B cell (primary cell): ENCODE measurements at regions not wholly inside any gene's neighbourhood (a gene's known extent, or its start where the extent isn't known, plus 50 kb on each side); places are given as distances from the start of the nearest gene placed in this dataset.

Source experiments
- ATAC-seq: fragments of 200-7000 bp; cut with Tn5 transposase; one replicate; pipeline ENCODE4 v1.10.0; 2021; ENCODE audit warnings: low read depth, mild to moderate bottlenecking, moderate number of reproducible peaks, moderate library complexity
- CTCF ChIA-PET: fragments of 350-600 bp; sonication (Branson Sonifier 250); formaldehyde crosslinking; loops from one replicate; lab custom pipeline; 2021; ENCODE audit warnings: antibody characterized with exemption, inconsistent platforms; lab: Charles Lee
- POLR2A ChIA-PET: fragments of 350-600 bp; sonication (Branson Sonifier 250); formaldehyde crosslinking; loops from one replicate; lab custom pipeline; 2021; ENCODE audit warnings: antibody characterized with exemption; lab: Charles Lee
- DNase-seq: peaks from one replicate; pipeline ENCODE4 v3.0.0; 2013
- H2AFZ ChIP-seq: 2 replicates; pipeline ENCODE4 v1.6.1; 2012; ENCODE audit warnings: mild to moderate bottlenecking, low read depth, low read length; ENCODE audit not compliant: insufficient read depth, poor library complexity, severe bottlenecking
- H3K27ac ChIP-seq, 2 donors: 1 replicate in 1 of 2; 2 replicates in 1 of 2; pipeline ENCODE4 v1.5.1; 2012 to 2013; ENCODE audit warnings: low read length in 2 of 2, mild to moderate bottlenecking in 2 of 2, moderate library complexity in 1 of 2
- H3K27me3 ChIP-seq, 4 experiments: fragments of 200-600 bp in 1 of 4; sonication (generic) in 1 of 4; replicated peaks in 1 of 4; 1 replicate in 2 of 4; 2 replicates in 2 of 4; pipeline versions ENCODE4 v1.6.1 to v1.7.0; 2013 to 2016; ENCODE audit warnings: low read length in 3 of 4, mild to moderate bottlenecking in 2 of 4, mixed read lengths in 1 of 4, moderate library complexity in 1 of 4; ENCODE audit not compliant: insufficient read depth in 4 of 4, control insufficient read depth in 3 of 4; ENCODE audit errors: control extremely low read depth in 1 of 4
- H3K36me3 ChIP-seq, 2 experiments: replicated peaks in 1 of 2; 1 replicate in 1 of 2; 2 replicates in 1 of 2; pipeline versions ENCODE4 v1.6.1 to v1.7.1; 2013; ENCODE audit warnings: low read length in 1 of 2; ENCODE audit not compliant: insufficient read depth in 2 of 2, control insufficient read depth in 1 of 2; ENCODE audit errors: control extremely low read depth in 1 of 2, extremely low read depth in 1 of 2
- H3K4me1 ChIP-seq, 2 donors: fragments of 200-600 bp in 1 of 2; sonication (generic) in 1 of 2; 1 replicate in 1 of 2; 2 replicates in 1 of 2; pipeline versions ENCODE4 v1.5.1 to v1.6.1; 2013 to 2017; ENCODE audit warnings: low read length in 2 of 2; ENCODE audit not compliant: control insufficient read depth in 2 of 2, insufficient read depth in 2 of 2
- H3K4me2 ChIP-seq: replicated peaks from 2 replicates; pipeline ENCODE3; 2012; ENCODE audit warnings: mild to moderate bottlenecking, low read depth, low read length; ENCODE audit not compliant: poor library complexity, severe bottlenecking
- H3K4me3 ChIP-seq, 5 experiments: fragments of 200-600 bp in 1 of 5; sonication (generic) in 1 of 5; 1 replicate in 3 of 5; 2 replicates in 2 of 5; pipeline versions ENCODE4 v1.5.1 to v1.7.0; 2011 to 2016; ENCODE audit warnings: low read length in 4 of 5, mild to moderate bottlenecking in 4 of 5, low read depth in 2 of 5, control low read depth in 1 of 5, moderate library complexity in 1 of 5; ENCODE audit not compliant: insufficient read depth in 1 of 5; ENCODE audit errors: control extremely low read depth in 1 of 5, extremely low read depth in 1 of 5
- H3K79me2 ChIP-seq: fragments of 200-600 bp; sonication (generic); one replicate; pipeline ENCODE4 v1.6.0; 2016; ENCODE audit warnings: low read length; ENCODE audit not compliant: control insufficient read depth, insufficient read depth
- H3K9ac ChIP-seq: fragments of 200-600 bp; sonication (generic); 2 replicates; pipeline ENCODE4 v1.6.1; 2017; ENCODE audit warnings: mild to moderate bottlenecking, low read length, moderate library complexity
- H3K9me3 ChIP-seq, 3 donors: one replicate each; pipeline versions ENCODE4 v1.6.1 to v1.7.1; 2013; ENCODE audit warnings: low read length in 2 of 3; ENCODE audit not compliant: control insufficient read depth in 2 of 3, insufficient read depth in 1 of 3; ENCODE audit errors: control extremely low read depth in 1 of 3
- H4K20me1 ChIP-seq: 2 replicates; pipeline ENCODE4 v1.6.0; 2012; ENCODE audit warnings: mild to moderate bottlenecking, low read length; ENCODE audit not compliant: insufficient read depth, control insufficient read depth, poor library complexity, severe bottlenecking
- H3K27ac Mint-ChIP-seq: one replicate; pipeline ENCODE4 v1.8.0; 2021; ENCODE audit warnings: mixed read lengths
- H3K27me3 Mint-ChIP-seq: one replicate; pipeline ENCODE4 v1.8.0; 2021; ENCODE audit warnings: mixed read lengths
- H3K4me1 Mint-ChIP-seq: one replicate; pipeline ENCODE4 v1.8.0; 2021; ENCODE audit warnings: mixed read lengths
- H3K4me3 Mint-ChIP-seq: one replicate; pipeline ENCODE4 v1.8.0; 2021; ENCODE audit warnings: mixed read lengths
- H3K9me3 Mint-ChIP-seq: one replicate; pipeline ENCODE4 v1.8.0; 2022; ENCODE audit warnings: mixed read lengths; ENCODE audit not compliant: insufficient read depth
- CTCF ChIP-seq: fragments of 200-600 bp; IDR thresholded peaks from one replicate; pipeline ENCODE4 v1.8.0; 2022; ENCODE audit warnings: antibody characterized with exemption, mild to moderate bottlenecking
- EZH2 ChIP-seq: IDR thresholded peaks from 2 replicates; pipeline ENCODE4 v1.6.1; 2012; ENCODE audit warnings: borderline replicate concordance, low read depth, mild to moderate bottlenecking, moderate library complexity, low read length; ENCODE audit not compliant: insufficient read depth, poor library complexity, severe bottlenecking
- WGBS: methylation state at CpG from one replicate; pipeline ENCODE4 v1.1.5; 2013; ENCODE audit warnings: missing lambda C conversion rate; ENCODE audit not compliant: insufficient coverage; 5-methylcytosine and 5-hydroxymethylcytosine counted together
- intact Hi-C: fragments of 100-400 bp; cut with micrococcal nuclease; formaldehyde crosslinking; loops from one replicate; pipeline ENCODE4 v1.10.0; 2022

- H3K27ac Mint-ChIP-seq, result no peak overlapping the region
- ChIA-PET CTCF (interaction anchor here (1.4 kb wide), 1 partner anchor 258 kb away, joined by 3 read pairs; the partner anchor contains the start of gene SNX18), POLR2A (no interaction called here)
- no peak overlapping the region for H3K4me3 ChIP-seq
- DNase-seq (no peak), ATAC-seq (no peak)
- H3K27ac ChIP-seq, result no peak overlapping the region
- no peak overlapping the region for H3K4me2 ChIP-seq
- no peaks in the 10 kb centered on the region for H3K9me3 Mint-ChIP-seq
- TF ChIP-seq EZH2, result no peak
- TF ChIP-seq CTCF, result no peak
- intact Hi-C loops, result no loop called here
- H4K20me1 ChIP-seq, result no peaks in the 10 kb centered on the region
- peaks cover 35 to 39% of the 10 kb centered on the region in 2 donors for H3K4me1 ChIP-seq
- peaks cover 53% of the 10 kb centered on the region for H3K4me1 Mint-ChIP-seq
- no peaks in the 10 kb centered on the region for H3K36me3 ChIP-seq
- peaks cover 2% of the 10 kb centered on the region for H3K27me3 Mint-ChIP-seq
- H3K27me3 ChIP-seq, result no peaks in the 10 kb centered on the region
- no peak overlapping the region for H3K4me3 Mint-ChIP-seq
- H2AFZ ChIP-seq, result no peak overlapping the region
- H3K9ac ChIP-seq, result no peak overlapping the region
- H3K9me3 ChIP-seq, result peaks cover 0 to 3% (median 0%) of the 10 kb centered on the region in 3 donors
- no peaks in the 10 kb centered on the region for H3K79me2 ChIP-seq
Observed at GRCh38 chr5:54775645-54776044, 209.7 kb downstream of the ESM1 start.

DNA sequence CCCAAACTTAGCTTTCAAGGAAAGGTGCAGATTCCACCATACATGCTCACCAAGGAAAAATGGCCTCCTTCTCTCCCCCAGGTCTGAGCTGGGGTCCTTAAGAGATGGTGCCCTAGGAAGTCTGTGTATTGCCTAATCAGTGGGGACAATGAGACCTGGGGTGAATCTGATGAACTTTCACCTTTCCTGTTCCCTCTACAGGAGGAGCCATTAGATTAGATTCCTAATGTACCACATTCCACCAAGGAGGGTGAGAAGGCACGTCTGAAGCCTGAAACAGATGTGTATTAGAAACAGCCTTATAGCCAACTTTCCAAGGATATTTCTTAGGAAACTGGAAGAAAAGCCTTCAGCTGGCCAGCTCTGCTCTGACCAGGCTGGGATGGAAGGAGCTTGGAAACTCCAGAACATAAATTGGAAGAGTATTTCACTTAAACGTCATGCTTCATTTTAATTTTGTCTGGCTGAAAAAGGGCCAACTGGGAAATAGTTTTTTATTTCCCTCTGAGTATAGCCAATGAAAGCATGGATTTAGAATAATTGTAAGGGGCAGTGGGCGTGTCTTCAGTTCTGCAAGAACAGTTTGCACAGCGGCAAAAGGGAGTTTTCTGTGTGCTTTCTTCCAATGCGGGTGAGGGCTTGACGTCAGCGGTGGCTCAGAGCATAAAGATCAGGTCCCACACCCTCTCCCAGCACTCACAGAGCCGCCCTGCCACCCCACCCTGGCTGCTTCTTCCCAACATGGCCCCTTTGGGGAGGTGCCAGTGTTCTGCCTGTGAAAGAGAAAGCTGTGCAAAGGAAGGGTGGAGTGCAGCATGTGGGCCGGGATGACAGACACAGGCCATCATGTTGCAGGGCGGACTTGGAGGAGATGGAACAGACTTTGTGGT is 210.9 kb downstream of the ESM1 start:
- Mint-ChIP-seq H3K27ac (peak overlapping the region; percentile 51), H3K27me3 (peaks cover 2% of the 10 kb centered on the region), H3K9me3 (no peaks in the 10 kb centered on the region), H3K4me1 (peaks cover 58% of the 10 kb centered on the region), H3K4me3 (peak overlapping the region; percentile 29)
- Histone ChIP-seq H3K4me2 (peak overlapping the region; percentile 12), H2AFZ (no peak overlapping the region), H3K9me3 (peaks cover 0 to 3% (median 0%) of the 10 kb centered on the region in 3 donors), H3K4me1 (peaks cover 35 to 39% of the 10 kb centered on the region in 2 donors), H3K4me3 (no peak overlapping the region), H3K27ac (peak overlapping the region; percentile 19 to 32), H3K9ac (no peak overlapping the region), H3K27me3 (no peaks in the 10 kb centered on the region), H3K36me3 (no peaks in the 10 kb centered on the region), H3K79me2 (no peaks in the 10 kb centered on the region), H4K20me1 (no peaks in the 10 kb centered on the region)
- CTCF ChIA-PET, result interaction anchor here (1.0 to 1.7 kb wide), 3 partner anchors 9 to 257 kb away, joined by 3 to 4 read pairs (median 3); partner anchors contain the start of gene SNX18
- intact Hi-C loops, result no loop called here
- TF ChIP-seq EZH2 (no peak), CTCF (no peak)
- ATAC-seq, result peak; percentile 56
- 90% methylated on average over 5 of the region's 10 CpGs for WGBS
- POLR2A ChIA-PET, result interaction anchor here (0.5 kb wide), 1 partner anchor 44 kb away, joined by 5 read pairs; no protein-coding TSS in a partner anchor
- DNase-seq, result peak; percentile 46
